Heart left ventricle (tissue), 16 donors: ENCODE measurements at regions not wholly inside any gene's neighbourhood (a gene's known extent, or its start where the extent isn't known, plus 50 kb on each side); places are given as distances from the start of the nearest gene placed in this dataset.

Experiments used
- ATAC-seq, 4 donors: fragments of 200-7000 bp; cut with Tn5 transposase; one replicate each; pipeline ENCODE4 v1.9.1; 2020 to 2022; ENCODE audit warnings: moderate library complexity in 4 of 4, mild to moderate bottlenecking in 3 of 4, moderate number of reproducible peaks in 1 of 4
- DNase-seq, 5 donors: peaks; one replicate each; pipeline ENCODE4 v3.0.0-alpha.2; 2020
- H3K27ac ChIP-seq, 12 donors: fragments of 200-600 bp; sonication (generic) in 4 of 12; one replicate each; pipeline versions ENCODE4 v1.5.0 to v1.8.0; 2016 to 2022; ENCODE audit warnings: mild to moderate bottlenecking in 2 of 12
- H3K27me3 ChIP-seq, 9 donors: fragments of 200-600 bp; sonication (generic) in 2 of 9; one replicate each; pipeline versions ENCODE4 v1.5.1 to v1.8.0; 2016 to 2022; ENCODE audit warnings: mild to moderate bottlenecking in 3 of 9
- H3K36me3 ChIP-seq, 9 donors: fragments of 200-600 bp; sonication (generic) in 2 of 9; one replicate each; pipeline versions ENCODE4 v1.5.0 to v1.8.0; 2018 to 2022; ENCODE audit warnings: mild to moderate bottlenecking in 2 of 9
- H3K4me1 ChIP-seq, 12 donors: fragments of 200-600 bp; sonication (generic) in 4 of 12; one replicate each; pipeline versions ENCODE4 v1.5.0 to v1.8.0; 2016 to 2022; ENCODE audit warnings: mild to moderate bottlenecking in 3 of 12
- H3K4me3 ChIP-seq, 12 donors: fragments of 200-600 bp; sonication (generic) in 4 of 12; one replicate each; pipeline versions ENCODE4 v1.5.0 to v1.8.0; 2017 to 2022; ENCODE audit warnings: mild to moderate bottlenecking in 9 of 12, moderate library complexity in 4 of 12
- H3K9me3 ChIP-seq, 12 donors: fragments of 200-600 bp; sonication (generic) in 4 of 12; one replicate each; pipeline versions ENCODE4 v1.5.0 to v1.8.0; 2016 to 2022; ENCODE audit warnings: mild to moderate bottlenecking in 1 of 12
- POLR2A ChIP-seq, 2 donors: fragments of 450-650 bp; IDR thresholded peaks; one replicate each; pipeline ENCODE4 v1.6.1; 2017; ENCODE audit warnings: antibody characterized with exemption in 2 of 2, mild to moderate bottlenecking in 2 of 2, moderate library complexity in 2 of 2
- WGBS, 4 donors: extraction: QIAGEN DNeasy Blood & Tissue Kit in 2 of 4; methylation state at CpG; one replicate each; pipeline versions ENCODE4 v1.1.5 to v1.1.7; 2013 to 2018; 5-methylcytosine and 5-hydroxymethylcytosine counted together
- intact Hi-C, 10 donors: fragments of 100-400 bp; cut with DNase I; formaldehyde crosslinking; loops; one replicate each; pipeline versions ENCODE4 v1.11.1 to v1.14.2; 2022
- TF ChIP-seq, protein P1 (sequence below), 12 donors: fragments of 200-600 bp; sonication (generic) in 4 of 12; IDR thresholded peaks; one replicate each; pipeline versions ENCODE4 v1.5.0 to v1.8.0; 2018 to 2022; ENCODE audit warnings: antibody characterized with exemption in 12 of 12, mild to moderate bottlenecking in 5 of 12
- donor health status: ischemic (EF 13 %, LVEDD 7.1; RV severe dilation, severe dysfunction).
- donor health status: healthy with polysubstance abuse.
- donor health status: DM: no; HTN: yes; CAD: no.
- donor health status: DM: no; HTN: no; CAD: no.
- donor health status: ischemic (EF 25% LVEDD 6.9; RV normal size, moderate dysfunction).
- donor health status: ischemic (EF 25% LVEDD 5.7; RV mildly dilated, moderate dysfunction).
- donor health status: healthy.
- donor health status: DM: yes; HTN: yes; CAD: no.
- donor health status: ischemic (EF 35%, LVEDD 5.7; RV mildly dilated, moderate dysfunction).
- donor health status: nonischemic (EF 11% LVEDD 7.7; RV severe dilation, severe dysfunction).
- donor health status: DM: yes; HTN: yes; CAD: no.
- donor health status: PGD.
- donor health status: ischemic (EF 29% LVEDD 5.4; RV normal size, mild dysfunction).
- donor health status: nonischemic (EF 23%, LVEDD 6.1; RV moderate dilation, normal function).

DNA sequence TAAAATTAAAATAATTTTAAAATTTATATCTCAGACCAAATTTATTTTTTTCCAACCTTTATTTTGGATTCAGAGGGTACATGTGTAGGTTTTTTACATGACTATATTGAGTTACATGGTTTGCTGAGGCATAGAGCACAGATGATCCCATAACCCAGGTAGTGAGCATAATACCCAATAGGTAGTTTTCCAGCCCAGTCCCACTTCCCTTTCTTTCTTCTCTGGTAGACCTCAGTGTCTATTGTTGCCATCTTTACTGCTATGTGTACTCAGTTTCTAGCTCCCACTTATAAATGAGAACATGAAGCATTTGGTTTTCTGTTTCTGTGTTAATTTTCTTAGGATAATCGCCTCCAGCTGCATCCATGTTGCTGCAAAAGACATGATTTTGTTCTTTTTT lies 338.1 kb downstream of the EFHB start:
- intact Hi-C loops, result no loop called here
- 45 to 64% (median 58%) methylated on average over 1 of the region's 1 CpG for WGBS, 4 donors
- peaks cover 0 to 11% (median 0%) of the 10 kb centered on the region in 12 donors for H3K9me3 ChIP-seq
- H3K4me3 ChIP-seq, result no peak overlapping the region
- no peaks in the 10 kb centered on the region for H3K4me1 ChIP-seq
- ATAC-seq (no peak), DNase-seq (no peak)
- no peak overlapping the region for H3K27ac ChIP-seq
- no peaks in the 10 kb centered on the region for H3K27me3 ChIP-seq
- TF ChIP-seq, protein P1, sequence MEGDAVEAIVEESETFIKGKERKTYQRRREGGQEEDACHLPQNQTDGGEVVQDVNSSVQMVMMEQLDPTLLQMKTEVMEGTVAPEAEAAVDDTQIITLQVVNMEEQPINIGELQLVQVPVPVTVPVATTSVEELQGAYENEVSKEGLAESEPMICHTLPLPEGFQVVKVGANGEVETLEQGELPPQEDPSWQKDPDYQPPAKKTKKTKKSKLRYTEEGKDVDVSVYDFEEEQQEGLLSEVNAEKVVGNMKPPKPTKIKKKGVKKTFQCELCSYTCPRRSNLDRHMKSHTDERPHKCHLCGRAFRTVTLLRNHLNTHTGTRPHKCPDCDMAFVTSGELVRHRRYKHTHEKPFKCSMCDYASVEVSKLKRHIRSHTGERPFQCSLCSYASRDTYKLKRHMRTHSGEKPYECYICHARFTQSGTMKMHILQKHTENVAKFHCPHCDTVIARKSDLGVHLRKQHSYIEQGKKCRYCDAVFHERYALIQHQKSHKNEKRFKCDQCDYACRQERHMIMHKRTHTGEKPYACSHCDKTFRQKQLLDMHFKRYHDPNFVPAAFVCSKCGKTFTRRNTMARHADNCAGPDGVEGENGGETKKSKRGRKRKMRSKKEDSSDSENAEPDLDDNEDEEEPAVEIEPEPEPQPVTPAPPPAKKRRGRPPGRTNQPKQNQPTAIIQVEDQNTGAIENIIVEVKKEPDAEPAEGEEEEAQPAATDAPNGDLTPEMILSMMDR (IDR thresholded peaks at IDR 0.05), result no peak
- no peak for TF ChIP-seq POLR2A (IDR thresholded peaks at IDR 0.05)
- H3K36me3 ChIP-seq, result no peaks in the 10 kb centered on the region
